ENCODE measurements at regions not wholly inside any gene's neighbourhood (a gene's known extent, or its start where the extent isn't known, plus 50 kb on each side); places are given as distances from the start of the nearest gene placed in this dataset.

DNA sequence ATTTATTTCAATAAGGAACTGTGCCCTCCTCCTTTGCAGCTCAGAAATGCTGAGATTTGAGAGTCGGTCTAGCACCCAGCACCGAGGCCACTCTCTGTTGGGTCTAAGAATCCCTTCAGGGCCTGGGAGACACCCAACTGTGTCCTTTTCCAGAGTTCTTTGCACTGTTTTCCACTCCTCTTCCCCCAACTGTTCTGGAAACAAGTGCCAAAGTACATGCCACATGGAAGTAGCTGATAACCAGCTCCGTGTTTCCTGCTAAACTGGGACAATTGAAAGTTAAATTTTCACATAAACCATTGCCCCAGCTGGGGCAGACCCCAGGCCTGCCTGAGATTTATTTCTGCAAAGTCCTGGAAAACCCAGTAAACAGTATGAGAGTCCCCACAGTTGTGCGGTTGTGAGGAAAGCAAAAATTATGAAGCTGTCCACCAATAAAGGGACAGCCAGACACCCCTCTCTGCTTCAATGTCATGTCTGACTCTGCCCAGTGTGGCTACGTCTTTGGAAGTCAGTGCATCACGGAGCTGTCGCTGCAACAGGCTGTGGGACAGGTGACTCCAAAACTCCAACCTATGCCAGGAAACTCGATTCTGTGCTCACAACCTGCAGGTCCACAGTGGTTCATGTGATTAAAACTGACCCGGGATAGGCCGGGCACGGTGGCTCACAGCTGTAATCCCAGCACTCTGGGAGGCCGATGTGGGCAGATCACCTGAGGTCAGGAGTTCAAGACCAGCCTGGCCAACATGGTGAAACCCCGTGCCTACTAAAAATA lies 178.0 kb upstream of the AFDN start:
- Histone ChIP-seq H3K27ac (no peak overlapping the region), H2AFZ (no peak overlapping the region), H3K4me1 (replicated peaks; ENCODE audit: insufficient read depth) (no peaks in the 10 kb centered on the region), H3K9me2 (ENCODE audit: insufficient read depth) (no peaks in the 10 kb centered on the region), H3K36me3 (ENCODE audit: low read depth) (no peaks in the 10 kb centered on the region), H3F3A (ENCODE audit: insufficient read depth, low read depth) (no peaks in the 10 kb centered on the region), H3K9me3 (ENCODE audit: insufficient read depth, low read depth) (no peaks in the 10 kb centered on the region), H3K27me3 (ENCODE audit: insufficient read depth, low read depth) (peaks cover 64% of the 10 kb centered on the region), H4K20me1 (ENCODE audit: insufficient read depth) (no peaks in the 10 kb centered on the region), H3K4me3 (no peak overlapping the region), H3K4me2 (no peak overlapping the region), H3K79me2 (ENCODE audit: low read depth) (no peaks in the 10 kb centered on the region)
- no peak for TF ChIP-seq EZH2 (IDR thresholded peaks at IDR 0.05; ENCODE audit: low read depth)
- intact Hi-C loops (cut with micrococcal nuclease; ENCODE audit: unreplicated experiment): no loop called here
- POLR2A ChIA-PET (ENCODE audit: unreplicated experiment): no interaction called here
- BruUV-seq (replicated peaks): no TSS peak
- no peak for DNase-seq
- CTCF ChIA-PET: no interaction called here

GRCh38 chr6:167649476-167649875 lies 177.2 kb upstream of the AFDN start:
- Histone ChIP-seq H4K20me1 (ENCODE audit: insufficient read depth) (no peaks in the 10 kb centered on the region), H3K4me2 (no peak overlapping the region), H3F3A (ENCODE audit: insufficient read depth, low read depth) (no peaks in the 10 kb centered on the region), H3K27ac (no peak overlapping the region), H3K27me3 (ENCODE audit: insufficient read depth, low read depth) (peaks cover 59% of the 10 kb centered on the region), H3K9me2 (ENCODE audit: insufficient read depth) (no peaks in the 10 kb centered on the region), H3K4me3 (no peak overlapping the region), H3K4me1 (replicated peaks; ENCODE audit: insufficient read depth) (no peaks in the 10 kb centered on the region), H3K36me3 (ENCODE audit: low read depth) (no peaks in the 10 kb centered on the region), H3K9me3 (ENCODE audit: insufficient read depth, low read depth) (no peaks in the 10 kb centered on the region), H3K79me2 (ENCODE audit: low read depth) (no peaks in the 10 kb centered on the region), H2AFZ (no peak overlapping the region)
- intact Hi-C loops (cut with micrococcal nuclease; ENCODE audit: unreplicated experiment): no loop called here
- CTCF ChIA-PET: no interaction called here
- BruUV-seq (replicated peaks): no TSS peak
- DNase-seq: no peak
- TF ChIP-seq EZH2 (IDR thresholded peaks at IDR 0.05; ENCODE audit: low read depth) (no peak), CTCF (conservative IDR thresholded peaks at IDR 0.05) (no peak)
- POLR2A ChIA-PET (ENCODE audit: unreplicated experiment): no interaction called here

GRCh38 chr6:167650730-167651317 lies 175.9 kb upstream of the AFDN start:
- Histone ChIP-seq H3K4me2 (no peak overlapping the region), H2AFZ (no peak overlapping the region), H3K79me2 (ENCODE audit: low read depth) (no peaks in the 10 kb centered on the region), H3F3A (ENCODE audit: insufficient read depth, low read depth) (no peaks in the 10 kb centered on the region), H3K9me2 (ENCODE audit: insufficient read depth) (no peaks in the 10 kb centered on the region), H3K4me1 (replicated peaks; ENCODE audit: insufficient read depth) (no peaks in the 10 kb centered on the region), H4K20me1 (ENCODE audit: insufficient read depth) (no peaks in the 10 kb centered on the region), H3K9me3 (ENCODE audit: insufficient read depth, low read depth) (no peaks in the 10 kb centered on the region), H3K4me3 (no peak overlapping the region), H3K27ac (no peak overlapping the region), H3K27me3 (ENCODE audit: insufficient read depth, low read depth) (peaks cover 45% of the 10 kb centered on the region), H3K36me3 (ENCODE audit: low read depth) (no peaks in the 10 kb centered on the region)
- DNase-seq: no peak
- BruUV-seq (replicated peaks): no TSS peak
- ChIA-PET POLR2A (ENCODE audit: unreplicated experiment) (no interaction called here), CTCF (no interaction called here)
- TF ChIP-seq CTCF (conservative IDR thresholded peaks at IDR 0.05) (no peak), EZH2 (IDR thresholded peaks at IDR 0.05; ENCODE audit: low read depth) (no peak)
- intact Hi-C loops (cut with micrococcal nuclease; ENCODE audit: unreplicated experiment): no loop called here
